C4-2B (cell line): ENCODE measurements at regions not wholly inside any gene's neighbourhood (a gene's known extent, or its start where the extent isn't known, plus 50 kb on each side); places are given as distances from the start of the nearest gene placed in this dataset.
A peak's percentile ranks its signal among the peaks of the same experiment; 100 is the strongest.

Source experiments
- H3K27ac ChIP-seq: fragments of 450-650 bp; 2 replicates; pipeline ENCODE4 v1.5.1; 2017
- ZFX ChIP-seq: fragments of 450-650 bp; IDR thresholded peaks from 2 replicates; pipeline ENCODE4 v1.6.1; 2017
- TF ChIP-seq, protein P1 (sequence below): fragments of 450-650 bp; conservative IDR thresholded peaks from 2 replicates; pipeline ENCODE4 v1.5.1; 2017; ENCODE audit warnings: mild to moderate bottlenecking

DNA sequence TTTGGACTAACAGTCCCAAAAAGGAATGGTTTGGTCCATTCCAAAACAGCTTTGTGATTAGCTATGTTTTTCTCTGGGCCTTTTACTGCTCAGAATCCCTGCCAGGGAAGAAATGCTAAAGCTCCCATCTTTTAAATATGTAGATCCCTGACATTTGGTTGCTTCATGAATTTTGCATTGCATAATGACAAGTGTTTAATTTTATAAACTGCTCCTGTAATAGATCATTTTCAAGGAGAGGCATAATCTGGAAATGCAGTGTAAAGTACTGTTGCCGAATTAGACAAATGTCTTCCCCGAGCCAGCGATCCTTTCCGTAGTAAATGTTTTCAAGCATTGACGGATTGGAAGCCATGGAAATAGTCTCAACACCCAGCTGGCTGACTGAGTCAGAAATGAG lies 291.3 kb upstream of the PRKD1 start:
- TF ChIP-seq ZFX = no peak
- TF ChIP-seq, protein P1, sequence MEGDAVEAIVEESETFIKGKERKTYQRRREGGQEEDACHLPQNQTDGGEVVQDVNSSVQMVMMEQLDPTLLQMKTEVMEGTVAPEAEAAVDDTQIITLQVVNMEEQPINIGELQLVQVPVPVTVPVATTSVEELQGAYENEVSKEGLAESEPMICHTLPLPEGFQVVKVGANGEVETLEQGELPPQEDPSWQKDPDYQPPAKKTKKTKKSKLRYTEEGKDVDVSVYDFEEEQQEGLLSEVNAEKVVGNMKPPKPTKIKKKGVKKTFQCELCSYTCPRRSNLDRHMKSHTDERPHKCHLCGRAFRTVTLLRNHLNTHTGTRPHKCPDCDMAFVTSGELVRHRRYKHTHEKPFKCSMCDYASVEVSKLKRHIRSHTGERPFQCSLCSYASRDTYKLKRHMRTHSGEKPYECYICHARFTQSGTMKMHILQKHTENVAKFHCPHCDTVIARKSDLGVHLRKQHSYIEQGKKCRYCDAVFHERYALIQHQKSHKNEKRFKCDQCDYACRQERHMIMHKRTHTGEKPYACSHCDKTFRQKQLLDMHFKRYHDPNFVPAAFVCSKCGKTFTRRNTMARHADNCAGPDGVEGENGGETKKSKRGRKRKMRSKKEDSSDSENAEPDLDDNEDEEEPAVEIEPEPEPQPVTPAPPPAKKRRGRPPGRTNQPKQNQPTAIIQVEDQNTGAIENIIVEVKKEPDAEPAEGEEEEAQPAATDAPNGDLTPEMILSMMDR = no peak
- no peak overlapping the region for H3K27ac ChIP-seq

DNA sequence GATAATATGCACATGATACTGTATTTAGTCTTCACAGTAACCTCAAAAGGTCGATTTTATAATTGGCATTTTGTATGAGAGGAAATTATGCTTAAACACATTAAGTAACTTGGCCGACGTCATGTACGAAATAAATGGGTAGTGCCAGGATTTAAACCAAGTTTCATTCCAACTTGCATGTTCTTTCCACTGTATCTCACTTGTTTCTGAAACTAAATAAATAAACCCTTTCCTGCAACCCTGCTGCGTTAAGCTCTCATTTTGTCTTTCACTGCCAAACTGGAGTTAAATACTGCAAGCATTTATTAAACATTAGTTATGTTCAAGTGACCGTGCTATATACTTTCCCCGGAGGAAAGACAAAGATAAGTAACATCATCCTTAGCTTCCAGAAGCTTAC lies 293.9 kb upstream of the PRKD1 start:
- no peak for TF ChIP-seq ZFX
- TF ChIP-seq, protein P1 = no peak
- no peak overlapping the region for H3K27ac ChIP-seq

DNA sequence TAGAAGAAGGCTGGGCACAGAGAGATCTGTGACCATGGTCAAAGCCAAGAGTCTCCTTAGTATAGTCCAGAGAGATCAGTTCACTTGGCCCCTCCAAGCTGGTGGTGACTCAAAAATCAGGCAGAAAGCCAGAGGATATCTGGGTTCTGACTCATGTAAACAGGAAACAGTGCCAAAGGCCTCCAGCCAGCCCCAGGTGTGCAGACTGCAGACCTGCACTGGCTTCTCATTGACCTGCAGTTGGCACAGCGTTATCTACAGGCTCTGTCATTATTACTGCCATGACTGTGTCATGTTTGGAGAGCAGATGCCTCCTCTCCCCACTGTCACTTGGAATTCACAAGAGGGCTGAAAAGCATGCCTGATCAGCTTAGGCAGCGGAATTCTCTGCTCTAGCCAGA lies 295.7 kb upstream of the PRKD1 start:
- TF ChIP-seq, protein P1 = no peak
- no peak for TF ChIP-seq ZFX
- H3K27ac ChIP-seq = peak overlapping the region; percentile 16; the same call in 1 of the 2 replicates

DNA sequence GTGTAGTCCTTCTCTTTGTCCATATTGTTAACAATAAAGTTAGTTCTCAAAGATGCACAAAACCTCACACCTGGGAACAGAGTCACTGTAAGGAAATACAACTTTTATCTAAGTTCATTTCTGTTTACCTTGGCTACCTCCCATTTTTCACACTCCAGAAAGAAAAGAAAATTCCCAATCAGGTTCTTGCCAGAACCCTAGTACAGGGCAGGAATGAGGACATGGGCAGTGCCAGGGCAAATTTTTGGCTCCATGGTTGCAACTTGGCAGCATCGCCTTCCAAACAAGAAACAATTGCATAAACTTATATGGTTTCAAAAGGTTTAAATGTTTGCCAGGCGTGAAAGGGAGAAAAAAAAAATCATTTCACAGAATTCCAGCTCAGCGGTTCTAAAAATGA lies 296.3 kb upstream of the PRKD1 start:
- TF ChIP-seq, protein P1 = no peak
- no peak for TF ChIP-seq ZFX
- H3K27ac ChIP-seq = peak overlapping the region; percentile 24; the same call in 1 of the 2 replicates

DNA sequence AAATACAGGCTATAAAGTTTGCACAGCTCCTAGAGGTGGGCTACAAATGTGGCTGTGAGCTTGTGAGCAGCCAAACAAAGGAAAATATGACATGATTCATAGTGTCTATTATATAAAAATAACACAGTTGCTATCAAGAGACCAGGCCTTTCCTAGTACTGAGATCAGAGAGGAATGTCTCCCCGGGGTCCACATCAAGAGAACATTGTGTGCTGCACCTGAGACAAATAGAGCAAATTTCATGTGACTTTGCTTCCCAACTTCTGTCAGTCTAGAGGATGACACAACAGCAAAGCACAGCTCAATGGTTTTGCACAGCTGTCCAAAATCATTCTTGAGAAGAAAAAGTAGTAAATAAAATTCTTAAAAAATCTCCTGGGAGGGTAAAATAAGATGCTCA lies 297.5 kb upstream of the PRKD1 start:
- TF ChIP-seq ZFX = no peak
- TF ChIP-seq, protein P1 = no peak
- H3K27ac ChIP-seq = no peak overlapping the region

- TF ChIP-seq ZFX = no peak
- TF ChIP-seq, protein P1 = no peak
- no peak overlapping the region for H3K27ac ChIP-seq
Measured at GRCh38 chr14:30227436-30227835, 299.8 kb upstream of the PRKD1 start.

DNA sequence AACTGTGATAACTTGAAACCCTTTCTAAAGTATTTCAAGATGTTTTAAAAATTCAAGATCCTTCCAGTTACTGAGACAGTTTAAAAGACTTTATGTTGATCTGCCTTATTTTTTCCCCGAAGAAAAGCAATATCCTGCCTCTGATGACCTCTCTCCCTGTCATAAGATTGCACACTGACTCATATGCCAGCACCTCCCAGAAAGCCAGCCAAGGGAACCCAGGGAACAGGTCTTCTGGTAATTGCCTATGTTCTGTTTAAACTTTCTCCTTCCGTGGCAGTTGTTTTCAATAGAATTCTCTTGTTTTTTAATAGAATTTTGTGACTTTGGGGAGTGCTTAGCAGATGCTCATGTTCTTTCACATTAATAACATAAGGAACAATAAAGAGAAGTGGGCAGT lies 300.2 kb upstream of the PRKD1 start:
- H3K27ac ChIP-seq = no peak overlapping the region
- no peak for TF ChIP-seq ZFX
- TF ChIP-seq, protein P1 = no peak
